ENCODE measurements at regions not wholly inside any gene's neighbourhood (a gene's known extent, or its start where the extent isn't known, plus 50 kb on each side); places are given as distances from the start of the nearest gene placed in this dataset.

GRCh38 chr16:79301051-79301450 lies 299.5 kb downstream of the MAF start:
- no peaks in the 10 kb centered on the region for H3K27me3 Mint-ChIP-seq (ENCODE audit: insufficient read depth, unreplicated experiment)
- intact Hi-C loops (cut with micrococcal nuclease; ENCODE audit: unreplicated experiment), result no loop called here
- Histone ChIP-seq H3K9me3 (no peaks in the 10 kb centered on the region), H3K4me1 (no peaks in the 10 kb centered on the region), H3K4me3 (ENCODE audit: low read depth, low read length) (no peak overlapping the region), H3K36me3 (ENCODE audit: control insufficient read depth, insufficient read depth, low read length) (no peaks in the 10 kb centered on the region), H3K27me3 (replicated peaks; ENCODE audit: control insufficient read depth, insufficient read depth, low read length) (no peaks in the 10 kb centered on the region; the same call in 1 of the 2 replicates)
- peaks cover 12% of the 10 kb centered on the region for H3K4me1 Mint-ChIP-seq (ENCODE audit: low read depth, unreplicated experiment)
- no peak overlapping the region for H3K27ac Mint-ChIP-seq (ENCODE audit: unreplicated experiment)
- peaks cover 4% of the 10 kb centered on the region for H3K36me3 Mint-ChIP-seq (ENCODE audit: insufficient read depth, unreplicated experiment)
- ChIA-PET CTCF (no interaction called here), POLR2A (no interaction called here)
- no peak overlapping the region for H3K4me3 Mint-ChIP-seq (ENCODE audit: unreplicated experiment)
- no TSS peak for BruUV-seq (replicated peaks)
- TF ChIP-seq CTCF (IDR thresholded peaks at IDR 0.05; ENCODE audit: insufficient read depth in 1 of 2, low read depth in 1 of 2, low read length in 1 of 2, severe bottlenecking in 1 of 2, unreplicated experiment in 1 of 2), result no peak
- no peaks in the 10 kb centered on the region for H3K9me3 Mint-ChIP-seq (ENCODE audit: unreplicated experiment)
- DNase-seq, result no peak

- intact Hi-C loops (cut with micrococcal nuclease; ENCODE audit: unreplicated experiment), result no loop called here
- CTCF ChIA-PET, result no interaction called here
- peaks cover 12% of the 10 kb centered on the region for H3K4me1 Mint-ChIP-seq (ENCODE audit: low read depth, unreplicated experiment)
- BruUV-seq (replicated peaks), result no TSS peak
- Histone ChIP-seq H3K27me3 (replicated peaks; ENCODE audit: control insufficient read depth, insufficient read depth, low read length) (no peaks in the 10 kb centered on the region; the same call in 1 of the 2 replicates), H3K4me3 (ENCODE audit: low read depth, low read length) (no peak overlapping the region), H3K4me1 (peaks cover 7% of the 10 kb centered on the region), H3K36me3 (ENCODE audit: control insufficient read depth, insufficient read depth, low read length) (no peaks in the 10 kb centered on the region), H3K9me3 (no peaks in the 10 kb centered on the region)
- H3K36me3 Mint-ChIP-seq (ENCODE audit: insufficient read depth, unreplicated experiment), result peaks cover 4% of the 10 kb centered on the region
- H3K27me3 Mint-ChIP-seq (ENCODE audit: insufficient read depth, unreplicated experiment), result no peaks in the 10 kb centered on the region
- H3K4me3 Mint-ChIP-seq (ENCODE audit: unreplicated experiment), result no peak overlapping the region
- peak in 1 of 2 experiments; percentile 24 for DNase-seq
- TF ChIP-seq CTCF (IDR thresholded peaks at IDR 0.05; ENCODE audit: insufficient read depth in 1 of 2, low read depth in 1 of 2, low read length in 1 of 2, severe bottlenecking in 1 of 2, unreplicated experiment in 1 of 2), result no peak
- POLR2A ChIA-PET, result no interaction called here
- no peaks in the 10 kb centered on the region for H3K9me3 Mint-ChIP-seq (ENCODE audit: unreplicated experiment)
- H3K27ac Mint-ChIP-seq (ENCODE audit: unreplicated experiment), result peak overlapping the region; percentile 10
Measured at GRCh38 chr16:79298894-79299799, 301.4 kb downstream of the MAF start.

DNA sequence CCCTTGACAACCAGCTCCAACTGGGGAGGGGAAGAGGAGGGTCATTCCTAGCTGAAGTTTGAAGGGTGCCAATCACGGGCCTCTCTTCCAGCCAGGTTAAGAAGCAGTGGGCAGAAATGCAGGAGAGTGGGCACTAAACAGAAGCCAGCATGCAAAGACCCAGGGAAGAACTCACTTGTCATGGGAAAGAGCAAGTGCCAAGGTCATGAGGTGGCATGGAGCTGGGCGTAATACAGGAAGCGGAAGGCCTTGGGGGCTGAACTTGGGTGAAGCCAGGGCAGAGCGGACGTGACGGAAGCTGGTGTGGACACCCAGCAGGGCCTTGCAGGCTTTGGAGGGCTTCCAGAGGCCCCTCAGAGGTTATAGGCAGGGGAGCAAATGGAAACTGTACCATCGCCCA lies 302.1 kb downstream of the MAF start:
- POLR2A ChIA-PET, result no interaction called here
- Mint-ChIP-seq H3K27ac (ENCODE audit: unreplicated experiment) (peak overlapping the region; percentile 10), H3K27me3 (ENCODE audit: insufficient read depth, unreplicated experiment) (no peaks in the 10 kb centered on the region), H3K4me1 (ENCODE audit: low read depth, unreplicated experiment) (peaks cover 12% of the 10 kb centered on the region), H3K36me3 (ENCODE audit: insufficient read depth, unreplicated experiment) (peaks cover 4% of the 10 kb centered on the region), H3K4me3 (ENCODE audit: unreplicated experiment) (no peak overlapping the region), H3K9me3 (ENCODE audit: unreplicated experiment) (no peaks in the 10 kb centered on the region)
- Histone ChIP-seq H3K27me3 (replicated peaks; ENCODE audit: control insufficient read depth, insufficient read depth, low read length) (no peaks in the 10 kb centered on the region; the same call in 1 of the 2 replicates), H3K36me3 (ENCODE audit: control insufficient read depth, insufficient read depth, low read length) (no peaks in the 10 kb centered on the region), H3K4me1 (peaks cover 13% of the 10 kb centered on the region), H3K4me3 (ENCODE audit: low read depth, low read length) (no peak overlapping the region), H3K9me3 (no peaks in the 10 kb centered on the region)
- intact Hi-C loops (cut with micrococcal nuclease; ENCODE audit: unreplicated experiment), result no loop called here
- no TSS peak for BruUV-seq (replicated peaks)
- no peak for TF ChIP-seq CTCF (IDR thresholded peaks at IDR 0.05; ENCODE audit: insufficient read depth in 1 of 2, low read depth in 1 of 2, low read length in 1 of 2, severe bottlenecking in 1 of 2, unreplicated experiment in 1 of 2)
- no peak for DNase-seq
- CTCF ChIA-PET, result no interaction called here
